SU-DHL-6 (cell line): ENCODE measurements at regions not wholly inside any gene's neighbourhood (a gene's known extent, or its start where the extent isn't known, plus 50 kb on each side); places are given as distances from the start of the nearest gene placed in this dataset.

Source experiments
- H2AFZ ChIP-seq: fragments of 200-600 bp; sonication (generic); 2 replicates; pipeline ENCODE4 v1.6.1; 2014; ENCODE audit warnings: low read depth, mild to moderate bottlenecking, moderate library complexity, mixed read lengths, antibody characterized with exemption, low read length; ENCODE audit not compliant: severe bottlenecking
- H3F3A ChIP-seq: fragments of 200-600 bp; shearing (Covaris generic); 2 replicates; pipeline ENCODE4 v1.6.0; 2016; ENCODE audit warnings: antibody characterized with exemption, mild to moderate bottlenecking; ENCODE audit not compliant: insufficient read depth
- H3K27ac ChIP-seq: fragments of 200-600 bp; sonication (generic); 2 replicates; pipeline ENCODE4 v1.5.1; 2016; ENCODE audit warnings: low read depth, mild to moderate bottlenecking, low read length, moderate library complexity, mixed read lengths
- H3K27me3 ChIP-seq: fragments of 200-600 bp; sonication (generic), shearing (Covaris generic); 2 replicates; pipeline ENCODE4 v1.6.0; 2014; ENCODE audit warnings: mild to moderate bottlenecking, low read length
- H3K36me3 ChIP-seq: fragments of 200-600 bp; sonication (generic); 2 replicates; pipeline ENCODE4 v1.6.1; 2014; ENCODE audit warnings: mild to moderate bottlenecking, low read length, mixed read lengths
- H3K4me2 ChIP-seq: fragments of 300-600, 200-600 bp; shearing (Covaris generic), sonication (generic); 2 replicates; pipeline ENCODE4 v1.6.0; 2014; ENCODE audit warnings: low read length, low read depth, mild to moderate bottlenecking; ENCODE audit not compliant: poor library complexity, severe bottlenecking
- H3K4me3 ChIP-seq: fragments of 200-600 bp; sonication (generic); 2 replicates; pipeline ENCODE4 v1.5.1; 2014; ENCODE audit warnings: antibody characterized with exemption, low read length, mild to moderate bottlenecking, mixed read lengths; ENCODE audit not compliant: insufficient read depth, poor library complexity, severe bottlenecking
- H3K79me2 ChIP-seq: fragments of 200-600 bp; sonication (generic); 2 replicates; pipeline ENCODE4 v1.6.1; 2014; ENCODE audit warnings: mild to moderate bottlenecking, low read length, moderate library complexity; ENCODE audit not compliant: insufficient read depth
- H3K9ac ChIP-seq: fragments of 200-600 bp; sonication (generic); 2 replicates; pipeline ENCODE4 v1.7.0; 2014; ENCODE audit warnings: mild to moderate bottlenecking, low read length
- H3K9me2 ChIP-seq: fragments of 200-600 bp; sonication (generic); replicated peaks from 2 replicates; pipeline ENCODE4 v1.6.1; 2014; ENCODE audit warnings: low read length; ENCODE audit not compliant: insufficient read depth
- H3K9me3 ChIP-seq: fragments of 200-600 bp; sonication (generic); 2 replicates; pipeline ENCODE4 v1.6.1; 2014; ENCODE audit warnings: low read length, mixed read lengths; ENCODE audit not compliant: insufficient read depth
- H4K20me1 ChIP-seq: fragments of 200-600 bp; sonication (generic); 2 replicates; pipeline ENCODE4 v1.6.1; 2014; ENCODE audit warnings: low read depth, mild to moderate bottlenecking, antibody characterized with exemption, low read length, moderate library complexity, mixed read lengths
- CTCF ChIP-seq: fragments of 200-600 bp; sonication (generic); IDR thresholded peaks from one replicate; pipeline ENCODE4 v1.5.1; 2017; ENCODE audit warnings: antibody characterized with exemption, mild to moderate bottlenecking, low read length, moderate library complexity; ENCODE audit not compliant: insufficient read depth, poor library complexity, severe bottlenecking
- EZH2phosphoT487 ChIP-seq: fragments of 200-600 bp; sonication (generic), shearing (Covaris generic); conservative IDR thresholded peaks from 2 replicates; pipeline ENCODE4 v1.6.1; 2018; ENCODE audit warnings: mild to moderate bottlenecking, antibody characterized with exemption, low read length, moderate library complexity, mixed read lengths

- Histone ChIP-seq H3K79me2 (no peaks in the 10 kb centered on the region), H4K20me1 (no peaks in the 10 kb centered on the region), H3K36me3 (no peaks in the 10 kb centered on the region), H3K9me3 (no peaks in the 10 kb centered on the region), H2AFZ (no peak overlapping the region), H3K4me3 (no peak overlapping the region), H3K27me3 (no peaks in the 10 kb centered on the region), H3K27ac (no peak overlapping the region), H3K9me2 (no peaks in the 10 kb centered on the region), H3F3A (0 out of 2 replicates have a peak, but pooled peaks cover under 1% of the 10 kb centered on the region), H3K9ac (no peak overlapping the region), H3K4me2 (no peak overlapping the region)
- TF ChIP-seq EZH2phosphoT487 (no peak), CTCF (no peak)
These were observed 276.6 kb downstream of the MRTFB start for GRCh38 chr16:14347706-14348105.

GRCh38 chr16:14346278-14347142 lies 275.4 kb downstream of the MRTFB start:
- Histone ChIP-seq H3F3A (no peaks in the 10 kb centered on the region), H4K20me1 (no peaks in the 10 kb centered on the region), H3K4me3 (no peak overlapping the region), H3K27me3 (no peaks in the 10 kb centered on the region), H3K27ac (no peak overlapping the region), H3K36me3 (no peaks in the 10 kb centered on the region), H3K79me2 (no peaks in the 10 kb centered on the region), H3K9me2 (no peaks in the 10 kb centered on the region), H3K9ac (no peak overlapping the region), H3K9me3 (no peaks in the 10 kb centered on the region), H3K4me2 (no peak overlapping the region), H2AFZ (no peak overlapping the region)
- TF ChIP-seq EZH2phosphoT487, result no peak
- no peak for TF ChIP-seq CTCF

DNA sequence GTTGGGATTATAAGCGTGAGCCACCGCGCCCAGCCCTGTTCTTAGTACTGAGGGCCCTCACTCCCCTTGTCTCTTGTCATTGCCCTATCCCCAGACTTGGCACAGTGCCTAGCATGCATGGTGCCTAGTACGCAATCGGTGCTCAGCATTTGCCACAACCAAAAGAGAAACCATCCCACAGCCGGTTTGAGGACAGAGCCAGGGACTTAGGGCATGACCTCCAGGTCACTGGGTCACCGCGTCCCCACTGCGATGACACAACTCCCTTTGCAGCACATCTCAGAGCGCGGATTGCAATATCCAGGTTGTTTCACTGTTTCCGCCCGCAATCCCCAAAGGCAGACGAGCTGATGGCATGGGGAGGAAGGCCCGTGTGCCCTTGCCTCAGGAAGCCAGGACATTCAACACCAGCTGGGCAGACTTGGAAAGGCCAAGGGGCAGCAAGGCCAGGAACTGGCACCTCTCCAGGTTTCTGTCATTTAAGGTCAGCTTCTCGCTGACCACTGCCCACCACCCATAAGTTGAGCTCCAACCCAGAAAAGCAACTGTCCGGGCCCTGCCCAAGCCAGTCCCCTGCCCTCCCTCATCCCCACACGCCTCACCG lies 274.5 kb downstream of the MRTFB start:
- H3K27me3 ChIP-seq, result no peaks in the 10 kb centered on the region
- no peaks in the 10 kb centered on the region for H3F3A ChIP-seq
- H3K4me2 ChIP-seq, result no peak overlapping the region
- no peak overlapping the region for H3K27ac ChIP-seq
- no peak overlapping the region for H3K9ac ChIP-seq
- no peak overlapping the region for H3K4me3 ChIP-seq
- 0 out of 2 replicates have a peak, but pooled peaks cover 2% of the 10 kb centered on the region for H3K9me3 ChIP-seq
- no peaks in the 10 kb centered on the region for H3K9me2 ChIP-seq
- no peak for TF ChIP-seq EZH2phosphoT487
- TF ChIP-seq CTCF, result no peak
- no peaks in the 10 kb centered on the region for H3K79me2 ChIP-seq
- no peaks in the 10 kb centered on the region for H4K20me1 ChIP-seq
- H2AFZ ChIP-seq, result no peak overlapping the region
- no peaks in the 10 kb centered on the region for H3K36me3 ChIP-seq
